Endothelial cell (in vitro differentiated cells): ENCODE measurements at regions not wholly inside any gene's neighbourhood (a gene's known extent, or its start where the extent isn't known, plus 50 kb on each side); places are given as distances from the start of the nearest gene placed in this dataset.
A peak's percentile ranks its signal among the peaks of the same experiment; 100 is the strongest.

Experiments used
- DNase-seq: peaks from one replicate; pipeline ENCODE4 v3.0.0; 2021; ENCODE audit warnings: low spot score
- H3K27ac Mint-ChIP-seq: one replicate; pipeline ENCODE4 v1.8.0; 2021; ENCODE audit warnings: mixed read lengths, inconsistent platforms; ENCODE audit not compliant: unreplicated experiment
- H3K27me3 Mint-ChIP-seq: one replicate; pipeline ENCODE4 v1.8.0; 2021; ENCODE audit warnings: mild to moderate bottlenecking, moderate library complexity, mixed read lengths, inconsistent platforms; ENCODE audit not compliant: unreplicated experiment
- H3K36me3 Mint-ChIP-seq: one replicate; pipeline ENCODE4 v1.8.0; 2021; ENCODE audit warnings: mild to moderate bottlenecking, low read depth, mixed read lengths, inconsistent platforms; ENCODE audit not compliant: unreplicated experiment
- H3K4me1 Mint-ChIP-seq: one replicate; pipeline ENCODE4 v1.8.0; 2021; ENCODE audit warnings: mild to moderate bottlenecking, mixed read lengths, inconsistent platforms; ENCODE audit not compliant: unreplicated experiment
- H3K4me3 Mint-ChIP-seq: one replicate; pipeline ENCODE4 v1.8.0; 2021; ENCODE audit warnings: mild to moderate bottlenecking, mixed read lengths, inconsistent platforms; ENCODE audit not compliant: unreplicated experiment
- H3K9me3 Mint-ChIP-seq: one replicate; pipeline ENCODE4 v1.8.0; 2021; ENCODE audit warnings: mixed read lengths, inconsistent platforms; ENCODE audit not compliant: unreplicated experiment
- CTCF ChIP-seq: fragments of 200-600 bp; sonication (generic); IDR thresholded peaks from one replicate; pipeline ENCODE4 v1.5.0; 2021; ENCODE audit warnings: antibody characterized with exemption; ENCODE audit not compliant: unreplicated experiment

- H3K36me3 Mint-ChIP-seq: peaks cover 9% of the 10 kb centered on the region
- H3K4me3 Mint-ChIP-seq: no peak overlapping the region
- no peak overlapping the region for H3K27ac Mint-ChIP-seq
- no peak for DNase-seq
- H3K27me3 Mint-ChIP-seq: no peaks in the 10 kb centered on the region
- TF ChIP-seq CTCF: no peak
- peaks cover 15% of the 10 kb centered on the region for H3K4me1 Mint-ChIP-seq
- H3K9me3 Mint-ChIP-seq: no peaks in the 10 kb centered on the region
Observed at GRCh38 chr3:124625074-124625473, 105.2 kb upstream of the UMPS start.

GRCh38 chr3:124627501-124627908 is 102.7 kb upstream of the UMPS start:
- H3K36me3 Mint-ChIP-seq: peaks cover 25% of the 10 kb centered on the region
- no peaks in the 10 kb centered on the region for H3K9me3 Mint-ChIP-seq
- H3K4me1 Mint-ChIP-seq: no peaks in the 10 kb centered on the region
- no peak overlapping the region for H3K4me3 Mint-ChIP-seq
- H3K27me3 Mint-ChIP-seq: peaks cover 4% of the 10 kb centered on the region
- no peak overlapping the region for H3K27ac Mint-ChIP-seq
- no peak for TF ChIP-seq CTCF
- no peak for DNase-seq

GRCh38 chr3:124628863-124629262 is 101.4 kb upstream of the UMPS start:
- no peak for DNase-seq
- no peak overlapping the region for H3K27ac Mint-ChIP-seq
- H3K27me3 Mint-ChIP-seq: peaks cover 4% of the 10 kb centered on the region
- H3K9me3 Mint-ChIP-seq: no peaks in the 10 kb centered on the region
- TF ChIP-seq CTCF: no peak
- peaks cover 31% of the 10 kb centered on the region for H3K36me3 Mint-ChIP-seq
- H3K4me3 Mint-ChIP-seq: no peak overlapping the region
- peaks cover 4% of the 10 kb centered on the region for H3K4me1 Mint-ChIP-seq

GRCh38 chr3:124629497-124629896 is 100.8 kb upstream of the UMPS start:
- H3K9me3 Mint-ChIP-seq: no peaks in the 10 kb centered on the region
- no peak for DNase-seq
- peaks cover 5% of the 10 kb centered on the region for H3K4me1 Mint-ChIP-seq
- H3K27ac Mint-ChIP-seq: peak overlapping the region; percentile 9
- H3K4me3 Mint-ChIP-seq: no peak overlapping the region
- H3K27me3 Mint-ChIP-seq: peaks cover 4% of the 10 kb centered on the region
- H3K36me3 Mint-ChIP-seq: peaks cover 33% of the 10 kb centered on the region
- TF ChIP-seq CTCF: no peak

- Mint-ChIP-seq H3K27me3 (peaks cover 6% of the 10 kb centered on the region), H3K27ac (peak overlapping the region; percentile 14), H3K9me3 (no peaks in the 10 kb centered on the region), H3K36me3 (peaks cover 40% of the 10 kb centered on the region), H3K4me3 (no peak overlapping the region), H3K4me1 (peaks cover 15% of the 10 kb centered on the region)
- DNase-seq: no peak
- no peak for TF ChIP-seq CTCF
Observed at GRCh38 chr3:124630960-124631359, 99.3 kb upstream of the UMPS start.
